KBM-7 (cell line): ENCODE measurements at regions not wholly inside any gene's neighbourhood (a gene's known extent, or its start where the extent isn't known, plus 50 kb on each side); places are given as distances from the start of the nearest gene placed in this dataset.

Experiments used
- DNase-seq: peaks from one replicate; pipeline ENCODE4 v3.0.0-alpha.2; 2015
- in situ Hi-C: fragments of 300-500 bp; cut with MboI; formaldehyde crosslinking; loops from 2 replicates; pipeline ENCODE4 v1.14.3; 2020; ENCODE audit warnings: low sequenced_read_pairs, low pct_unique_long_range_greater_than_20kb, mixed read lengths

GRCh38 chr1:208928349-208929010 is 655.0 kb upstream of the CAMK1G start:
- in situ Hi-C loops = no loop called here
- DNase-seq = no peak

- no peak for DNase-seq
- in situ Hi-C loops = no loop called here
Measured at GRCh38 chr1:208929575-208929974, 653.9 kb upstream of the CAMK1G start.

DNA sequence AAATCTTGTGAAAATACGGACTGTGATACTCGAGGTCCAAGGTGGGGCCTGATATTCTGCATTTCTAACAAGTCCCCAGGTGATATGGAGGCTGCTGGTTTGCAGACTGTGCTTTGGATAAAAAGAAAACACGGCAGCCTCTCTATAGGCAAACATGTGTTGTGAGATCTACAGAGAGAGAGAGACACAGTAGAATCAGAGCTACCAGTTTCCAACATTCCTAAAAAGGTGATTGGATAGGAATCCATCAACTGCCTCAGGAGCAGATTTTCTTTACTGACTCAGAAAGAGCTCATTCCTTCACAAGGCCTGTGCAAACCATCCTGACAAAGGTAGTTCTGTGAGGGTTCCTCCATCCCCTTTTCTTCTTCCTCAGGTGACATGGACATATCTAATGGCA is 651.6 kb upstream of the CAMK1G start:
- in situ Hi-C loops = no loop called here
- DNase-seq = no peak

DNA sequence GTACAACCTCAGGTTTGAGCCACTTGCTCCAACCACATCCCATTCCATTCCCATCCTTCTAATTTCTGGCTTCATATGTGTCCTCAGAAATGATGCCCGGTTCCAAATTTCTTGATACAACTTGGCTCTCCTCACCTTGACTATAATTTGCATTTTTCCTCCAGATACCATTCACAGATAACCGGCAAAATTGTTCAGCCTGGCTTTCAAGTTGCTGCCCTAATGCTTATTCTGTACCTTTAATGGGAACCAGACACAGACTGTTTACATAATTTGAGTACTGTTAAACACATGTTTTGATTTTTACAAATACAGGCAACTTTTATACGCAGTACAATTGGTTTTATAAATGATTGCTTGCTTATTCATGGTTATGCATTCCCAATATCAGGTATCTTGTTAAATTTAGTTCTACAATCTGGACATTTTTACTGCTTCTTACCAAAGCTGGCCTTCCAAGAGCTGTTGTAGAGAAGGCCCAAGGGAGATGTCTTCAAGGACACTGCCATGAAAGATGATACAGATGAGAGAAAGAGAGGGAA is 649.5 kb upstream of the CAMK1G start:
- in situ Hi-C loops = no loop called here
- no peak for DNase-seq

DNA sequence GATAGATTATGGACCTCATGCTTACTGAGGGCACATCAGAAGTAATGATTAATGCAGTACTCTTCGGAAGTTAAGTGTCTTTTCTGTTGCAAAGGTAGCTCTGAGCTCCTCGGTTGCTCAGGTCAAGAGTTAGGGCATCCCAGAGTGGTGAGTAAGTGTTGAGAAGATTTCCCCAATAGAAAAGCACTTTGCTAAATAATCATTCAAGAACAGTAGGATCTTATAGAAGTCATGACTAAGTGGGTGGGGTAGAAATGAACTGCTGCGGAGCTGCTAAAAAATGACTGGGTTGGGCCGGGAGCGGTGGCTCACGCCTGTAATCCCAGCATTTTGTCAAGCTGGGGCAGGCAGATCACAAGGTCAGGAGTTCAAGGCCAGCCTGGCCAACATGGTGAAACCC is 648.6 kb upstream of the CAMK1G start:
- DNase-seq = no peak
- in situ Hi-C loops = no loop called here

GRCh38 chr1:208935517-208936187 is 647.9 kb upstream of the CAMK1G start:
- in situ Hi-C loops = no loop called here
- no peak for DNase-seq

GRCh38 chr1:208939537-208940085 is 643.9 kb upstream of the CAMK1G start:
- DNase-seq = no peak
- in situ Hi-C loops = no loop called here

DNA sequence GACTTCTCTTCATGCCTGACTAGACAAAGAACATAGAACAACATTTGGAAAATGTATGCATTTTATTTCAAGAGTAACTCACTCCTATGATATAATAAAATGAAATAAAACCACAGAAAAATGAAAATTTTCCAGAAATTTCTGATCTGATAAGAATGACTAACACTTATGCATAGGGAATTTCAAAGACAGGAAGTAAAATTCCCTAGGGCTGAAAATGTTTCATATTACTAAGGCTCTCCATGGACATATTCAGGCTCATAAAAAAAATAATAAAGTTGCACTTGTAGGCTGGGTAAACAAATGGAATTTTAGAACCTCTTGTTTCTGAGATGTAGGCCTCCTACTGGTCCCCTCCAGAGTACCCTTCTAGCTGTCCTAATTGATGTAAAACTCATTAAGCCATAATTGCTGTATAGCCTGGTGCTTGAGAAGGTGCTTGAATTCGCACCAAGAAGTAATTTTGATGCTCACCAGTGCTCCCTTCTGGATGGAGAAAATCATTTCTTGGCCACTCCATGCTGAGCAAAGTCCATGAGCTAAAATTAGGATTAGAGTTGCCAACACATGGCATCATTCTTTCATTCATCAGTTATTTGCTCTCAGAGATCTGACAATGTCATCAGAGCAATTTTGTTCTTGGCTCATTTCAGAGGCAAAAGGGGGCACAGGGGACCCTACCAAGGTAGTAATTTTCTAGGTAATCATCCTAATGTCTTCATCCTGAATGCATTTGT is 641.0 kb upstream of the CAMK1G start:
- in situ Hi-C loops = no loop called here
- DNase-seq = no peak

DNA sequence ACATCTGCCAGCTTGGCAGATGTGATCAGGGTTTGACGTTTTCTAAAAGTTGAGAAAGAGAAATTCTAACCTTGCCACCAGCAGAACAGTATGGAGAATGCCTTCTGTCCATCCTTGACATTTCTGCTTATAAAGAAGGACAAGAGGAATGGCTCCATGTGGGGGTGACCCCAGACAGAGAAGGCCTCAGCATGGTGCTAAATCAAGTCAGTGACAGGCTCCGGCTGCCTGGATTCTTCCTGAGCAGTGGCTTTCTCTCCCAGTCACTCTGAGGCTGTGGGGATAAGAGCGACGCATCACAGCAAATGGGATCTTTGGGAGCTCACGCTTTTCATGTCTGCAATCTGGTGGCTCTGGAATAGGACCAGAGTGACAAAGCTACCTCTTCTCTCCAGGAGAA is 640.2 kb upstream of the CAMK1G start:
- in situ Hi-C loops = no loop called here

DNA sequence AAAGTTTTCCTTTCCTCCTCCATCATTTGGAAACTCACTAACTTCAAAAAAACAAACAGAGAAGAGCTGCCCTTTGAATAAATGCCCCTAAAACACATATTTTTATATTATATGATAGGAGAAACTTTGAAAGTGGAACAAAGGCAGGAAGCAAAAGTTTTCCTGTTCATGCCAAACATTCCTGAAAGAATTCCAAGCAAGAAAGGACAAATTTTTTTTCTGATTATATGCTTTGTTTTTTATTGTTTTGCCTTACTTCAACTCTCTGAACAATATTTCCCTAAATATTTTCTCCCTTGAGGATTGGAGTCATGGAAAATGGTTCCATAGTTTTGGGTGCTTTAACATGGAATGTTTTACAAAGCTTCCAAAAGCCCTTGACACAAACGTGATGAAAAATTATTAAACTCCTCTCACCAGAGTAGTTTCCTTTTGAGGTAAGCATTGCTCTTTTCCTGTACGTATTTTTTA is 638.5 kb upstream of the CAMK1G start:
- no peak for DNase-seq
- in situ Hi-C loops = no loop called here

More for the DNA sequence above, 640.2 kb upstream of the CAMK1G start:
- no peak for DNase-seq

DNA sequence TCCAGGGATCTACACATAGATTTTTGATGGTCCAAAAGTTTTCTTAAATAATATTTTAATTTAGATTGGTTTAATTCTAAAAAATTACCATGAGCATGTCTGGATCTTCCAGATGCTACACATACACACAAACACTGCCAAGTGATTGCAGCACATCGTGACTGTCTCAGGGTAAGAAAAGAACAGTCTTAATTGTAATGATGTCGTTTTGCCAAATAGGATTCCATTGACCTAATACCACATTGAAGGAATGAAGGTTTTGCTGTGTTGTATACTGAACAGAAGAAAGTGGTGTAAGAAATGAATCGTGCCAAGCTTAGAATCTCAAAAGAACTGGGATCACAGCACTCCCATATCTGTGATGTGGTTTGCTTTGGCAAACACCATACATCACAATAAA is 633.3 kb upstream of the CAMK1G start:
- DNase-seq = no peak
- in situ Hi-C loops = no loop called here

- in situ Hi-C loops = no loop called here
Measured at GRCh38 chr1:208951026-208951525, 632.4 kb upstream of the CAMK1G start.

DNA sequence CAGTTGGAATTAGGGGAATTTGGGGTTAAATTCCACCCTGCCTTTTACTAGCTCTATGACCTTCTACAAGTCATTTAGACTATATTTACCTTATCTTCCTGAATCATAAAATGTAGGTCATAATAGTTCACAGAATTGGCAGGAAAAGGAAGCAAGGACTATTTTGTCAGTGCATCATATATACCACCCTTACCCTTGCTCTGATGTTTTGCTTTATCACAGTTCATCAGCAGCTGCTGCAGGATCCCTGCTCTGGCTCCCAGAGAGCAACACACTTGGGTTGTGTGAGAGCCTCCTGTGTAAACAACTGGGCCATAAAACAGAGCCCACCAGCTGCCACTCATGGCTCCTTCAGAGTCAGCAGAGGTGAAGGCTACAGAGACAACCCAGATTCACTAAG is 631.6 kb upstream of the CAMK1G start:
- no peak for DNase-seq
- in situ Hi-C loops = no loop called here

More at GRCh38 chr1:208951026-208951525, 632.4 kb upstream of the CAMK1G start:
- DNase-seq = no peak

GRCh38 chr1:208962867-208963266 is 620.6 kb upstream of the CAMK1G start:
- no peak for DNase-seq
- in situ Hi-C loops = no loop called here

DNA sequence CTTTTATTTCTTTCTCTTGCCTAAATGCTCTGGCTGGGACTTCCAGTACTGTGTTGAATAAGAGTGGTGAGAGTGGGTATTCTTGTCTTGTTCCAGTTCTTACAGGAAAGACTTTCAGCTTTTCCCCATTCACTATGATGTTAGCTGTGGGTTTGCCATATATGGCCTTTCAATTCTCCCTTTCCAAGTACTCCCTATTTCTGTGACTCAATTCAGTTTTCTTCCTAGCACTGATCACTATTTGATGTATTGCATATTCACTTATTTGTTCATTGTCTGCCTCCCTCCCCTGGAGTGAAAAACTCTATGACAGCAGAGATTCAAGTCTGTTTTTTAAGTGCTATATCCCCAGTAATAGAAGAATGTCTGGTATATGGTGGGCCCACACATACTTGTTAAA is 618.2 kb upstream of the CAMK1G start:
- no peak for DNase-seq
- in situ Hi-C loops = no loop called here

- in situ Hi-C loops = no loop called here
Measured at GRCh38 chr1:208967334-208967733, 616.2 kb upstream of the CAMK1G start.

DNA sequence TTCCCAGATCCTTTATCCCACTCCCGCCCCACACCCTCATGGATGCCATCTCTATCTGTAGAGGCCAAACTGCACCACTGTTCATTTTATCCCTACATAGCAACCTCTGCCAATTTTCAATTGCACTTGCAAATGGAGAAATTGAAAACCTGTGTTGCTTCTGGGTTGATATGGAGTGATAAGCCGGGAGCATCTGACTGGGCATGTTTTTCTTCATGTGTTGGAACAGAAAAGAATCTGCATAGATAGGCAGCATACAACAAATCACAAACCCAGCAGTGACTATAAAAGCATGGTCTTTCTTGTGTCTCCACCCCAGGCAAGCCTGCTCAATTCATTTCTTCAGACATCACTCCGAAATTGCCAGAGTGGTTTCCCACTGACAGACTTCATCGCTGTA is 608.8 kb upstream of the CAMK1G start:
- in situ Hi-C loops = no loop called here
- DNase-seq = no peak

More at GRCh38 chr1:208967334-208967733, 616.2 kb upstream of the CAMK1G start:
- no peak for DNase-seq

DNA sequence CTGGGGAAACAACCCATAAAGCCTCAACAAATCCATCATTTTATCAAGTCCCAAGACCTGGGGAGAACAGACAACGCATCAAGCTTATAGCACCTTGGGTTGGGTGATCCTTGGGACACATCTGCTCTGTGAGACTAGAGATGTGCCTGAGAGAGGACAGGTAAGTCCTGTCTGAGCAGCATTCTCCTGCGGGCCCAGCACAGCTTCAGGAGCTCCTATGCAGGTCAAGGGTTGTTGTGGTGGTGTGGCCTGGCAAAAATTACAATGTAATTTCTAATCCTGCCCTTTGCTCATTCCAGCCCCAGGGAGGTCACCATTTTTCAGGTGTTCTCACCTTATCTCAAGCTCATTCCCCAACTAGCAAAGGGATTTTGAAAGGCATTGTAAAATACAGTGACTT is 608.1 kb upstream of the CAMK1G start:
- in situ Hi-C loops = no loop called here
- DNase-seq = no peak

DNA sequence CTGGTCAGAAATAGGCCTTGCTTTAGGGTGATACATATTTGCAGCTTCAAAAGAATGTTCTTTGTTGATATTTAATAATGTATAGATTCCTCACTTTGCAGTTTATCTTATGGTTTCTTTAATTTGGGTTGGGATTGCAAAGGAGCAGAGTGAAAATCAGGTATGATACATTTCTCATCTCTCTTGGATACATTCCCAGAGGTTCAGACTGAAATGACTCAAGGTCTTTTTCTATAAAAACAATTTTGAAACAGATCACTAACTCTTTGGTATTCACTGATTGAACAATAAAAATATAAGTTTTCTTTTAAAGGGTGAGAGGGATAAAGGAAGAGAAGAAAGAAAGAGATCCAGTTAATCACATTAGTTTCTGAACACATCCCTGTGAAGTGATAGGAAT is 606.5 kb upstream of the CAMK1G start:
- no peak for DNase-seq
- in situ Hi-C loops = no loop called here
